ENCODE measurements at regions not wholly inside any gene's neighbourhood (a gene's known extent, or its start where the extent isn't known, plus 50 kb on each side); places are given as distances from the start of the nearest gene placed in this dataset.

- Histone ChIP-seq H3K36me3 (ENCODE audit: insufficient read depth, low read length) (no peaks in the 10 kb centered on the region), H3K27ac (ENCODE audit: low read depth, low read length) (no peak overlapping the region), H3K4me1 (ENCODE audit: insufficient read depth, low read length) (peaks cover 18% of the 10 kb centered on the region), H4K20me1 (ENCODE audit: insufficient read depth, low read length) (no peaks in the 10 kb centered on the region), H3K4me3 (ENCODE audit: insufficient read depth, low read length) (no peak overlapping the region), H3K79me2 (ENCODE audit: insufficient read depth, low read length) (no peaks in the 10 kb centered on the region), H2AFZ (ENCODE audit: low read length) (no peak overlapping the region), H3K9me3 (ENCODE audit: low read depth, low read length) (no peaks in the 10 kb centered on the region), H3K27me3 (ENCODE audit: insufficient read depth, low read length) (no peaks in the 10 kb centered on the region), H3K4me2 (ENCODE audit: insufficient read depth, low read length) (no peak overlapping the region)
- TF ChIP-seq, protein P1, sequence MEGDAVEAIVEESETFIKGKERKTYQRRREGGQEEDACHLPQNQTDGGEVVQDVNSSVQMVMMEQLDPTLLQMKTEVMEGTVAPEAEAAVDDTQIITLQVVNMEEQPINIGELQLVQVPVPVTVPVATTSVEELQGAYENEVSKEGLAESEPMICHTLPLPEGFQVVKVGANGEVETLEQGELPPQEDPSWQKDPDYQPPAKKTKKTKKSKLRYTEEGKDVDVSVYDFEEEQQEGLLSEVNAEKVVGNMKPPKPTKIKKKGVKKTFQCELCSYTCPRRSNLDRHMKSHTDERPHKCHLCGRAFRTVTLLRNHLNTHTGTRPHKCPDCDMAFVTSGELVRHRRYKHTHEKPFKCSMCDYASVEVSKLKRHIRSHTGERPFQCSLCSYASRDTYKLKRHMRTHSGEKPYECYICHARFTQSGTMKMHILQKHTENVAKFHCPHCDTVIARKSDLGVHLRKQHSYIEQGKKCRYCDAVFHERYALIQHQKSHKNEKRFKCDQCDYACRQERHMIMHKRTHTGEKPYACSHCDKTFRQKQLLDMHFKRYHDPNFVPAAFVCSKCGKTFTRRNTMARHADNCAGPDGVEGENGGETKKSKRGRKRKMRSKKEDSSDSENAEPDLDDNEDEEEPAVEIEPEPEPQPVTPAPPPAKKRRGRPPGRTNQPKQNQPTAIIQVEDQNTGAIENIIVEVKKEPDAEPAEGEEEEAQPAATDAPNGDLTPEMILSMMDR (IDR thresholded peaks at IDR 0.05; ENCODE audit: extremely low read depth, low read depth, low read length), result no peak
- DNase-seq (ENCODE audit: insufficient read length, low spot score, missing footprints), result no peak
Observed at GRCh38 chr1:8145545-8146202, 119.6 kb upstream of the ERRFI1 start.

- TF ChIP-seq, protein P1 (IDR thresholded peaks at IDR 0.05; ENCODE audit: extremely low read depth, low read depth, low read length), result no peak
- no peak overlapping the region for H2AFZ ChIP-seq (ENCODE audit: low read length)
- H3K9me3 ChIP-seq (ENCODE audit: low read depth, low read length), result no peaks in the 10 kb centered on the region
Observed at GRCh38 chr1:8144323-8144722, 118.2 kb upstream of the ERRFI1 start.

DNA sequence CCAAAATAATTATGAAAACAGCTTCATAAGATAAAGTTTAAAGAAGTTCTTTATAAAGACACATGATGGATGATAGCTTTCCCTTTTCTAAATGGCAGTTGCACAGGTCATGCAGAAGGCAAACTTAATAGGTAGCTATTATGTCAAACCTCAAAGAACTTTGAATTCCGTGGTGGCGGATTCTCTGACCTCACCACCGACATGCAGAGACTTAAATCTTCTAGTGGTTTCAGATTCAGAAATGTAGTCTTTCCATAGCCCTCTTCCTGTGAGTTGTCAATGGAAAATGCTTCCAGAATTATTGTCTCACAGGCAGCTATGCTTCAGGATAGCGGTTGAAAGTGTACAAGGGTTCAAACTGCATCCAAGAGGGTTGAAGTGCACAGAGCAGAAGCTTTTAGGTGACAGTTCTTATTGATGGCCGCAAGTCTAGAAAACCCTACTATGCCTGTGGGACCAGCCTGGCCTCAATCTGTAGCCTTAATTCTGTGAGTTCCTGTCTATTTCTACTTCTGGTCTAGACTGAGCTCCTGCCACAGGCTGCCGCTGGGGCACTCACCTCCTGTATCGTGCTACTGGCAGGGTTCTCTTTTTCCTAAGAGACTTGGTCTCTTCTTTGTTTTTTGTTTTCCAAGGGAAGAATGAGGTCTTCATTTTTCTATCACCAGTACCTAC is 117.0 kb upstream of the ERRFI1 start:
- Histone ChIP-seq H3K79me2 (ENCODE audit: insufficient read depth, low read length) (no peaks in the 10 kb centered on the region), H3K4me1 (ENCODE audit: insufficient read depth, low read length) (peaks cover 23% of the 10 kb centered on the region), H4K20me1 (ENCODE audit: insufficient read depth, low read length) (no peaks in the 10 kb centered on the region), H3K36me3 (ENCODE audit: insufficient read depth, low read length) (no peaks in the 10 kb centered on the region), H3K9me3 (ENCODE audit: low read depth, low read length) (no peaks in the 10 kb centered on the region), H3K4me2 (ENCODE audit: insufficient read depth, low read length) (peak overlapping the region; percentile 17), H3K27me3 (ENCODE audit: insufficient read depth, low read length) (no peaks in the 10 kb centered on the region), H3K4me3 (ENCODE audit: insufficient read depth, low read length) (no peak overlapping the region), H3K27ac (ENCODE audit: low read depth, low read length) (peak overlapping the region; percentile 24), H2AFZ (ENCODE audit: low read length) (peak overlapping the region; percentile 62)
- TF ChIP-seq, protein P1 (IDR thresholded peaks at IDR 0.05; ENCODE audit: extremely low read depth, low read depth, low read length), result no peak
- peak; percentile 66 for DNase-seq (ENCODE audit: insufficient read length, low spot score, missing footprints)

More at GRCh38 chr1:8144323-8144722, 118.2 kb upstream of the ERRFI1 start:
- Histone ChIP-seq H3K79me2 (ENCODE audit: insufficient read depth, low read length) (no peaks in the 10 kb centered on the region), H4K20me1 (ENCODE audit: insufficient read depth, low read length) (no peaks in the 10 kb centered on the region), H3K4me3 (ENCODE audit: insufficient read depth, low read length) (no peak overlapping the region), H3K4me2 (ENCODE audit: insufficient read depth, low read length) (no peak overlapping the region), H3K4me1 (ENCODE audit: insufficient read depth, low read length) (peaks cover 18% of the 10 kb centered on the region), H3K27ac (ENCODE audit: low read depth, low read length) (no peak overlapping the region), H3K36me3 (ENCODE audit: insufficient read depth, low read length) (no peaks in the 10 kb centered on the region), H3K27me3 (ENCODE audit: insufficient read depth, low read length) (no peaks in the 10 kb centered on the region)
- no peak for DNase-seq (ENCODE audit: insufficient read length, low spot score, missing footprints)

DNA sequence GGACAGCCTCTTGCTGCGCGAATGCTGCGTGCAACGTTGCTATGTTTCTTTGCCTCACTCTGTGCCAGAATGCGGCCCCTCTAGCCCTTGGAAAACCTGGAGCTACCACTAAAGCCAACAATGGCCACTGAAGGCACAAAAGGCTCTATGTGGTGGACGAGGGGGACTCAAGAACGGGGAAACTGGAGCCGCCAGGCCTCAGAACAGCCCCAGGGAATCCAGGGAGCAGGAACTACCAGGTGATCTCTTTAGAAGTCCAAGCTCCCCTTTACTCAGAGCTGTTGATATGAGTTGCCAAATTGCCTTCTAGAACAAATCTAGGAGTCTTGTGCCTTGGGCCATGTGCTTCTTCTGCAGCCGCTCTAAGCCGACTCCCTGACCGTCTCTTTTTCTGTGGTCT is 113.8 kb upstream of the ERRFI1 start:
- H3K27me3 ChIP-seq (ENCODE audit: insufficient read depth, low read length), result no peaks in the 10 kb centered on the region
- no peaks in the 10 kb centered on the region for H3K79me2 ChIP-seq (ENCODE audit: insufficient read depth, low read length)
- no peaks in the 10 kb centered on the region for H3K9me3 ChIP-seq (ENCODE audit: low read depth, low read length)
- peaks cover 41% of the 10 kb centered on the region for H3K4me1 ChIP-seq (ENCODE audit: insufficient read depth, low read length)
- no peak overlapping the region for H3K4me3 ChIP-seq (ENCODE audit: insufficient read depth, low read length)
- no peak overlapping the region for H3K27ac ChIP-seq (ENCODE audit: low read depth, low read length)
- H3K36me3 ChIP-seq (ENCODE audit: insufficient read depth, low read length), result no peaks in the 10 kb centered on the region
- no peaks in the 10 kb centered on the region for H4K20me1 ChIP-seq (ENCODE audit: insufficient read depth, low read length)
- TF ChIP-seq, protein P1 (IDR thresholded peaks at IDR 0.05; ENCODE audit: extremely low read depth, low read depth, low read length), result no peak
- no peak overlapping the region for H2AFZ ChIP-seq (ENCODE audit: low read length)
- H3K4me2 ChIP-seq (ENCODE audit: insufficient read depth, low read length), result no peak overlapping the region
- DNase-seq (ENCODE audit: insufficient read length, low spot score, missing footprints), result no peak
